ENCODE measurements at regions not wholly inside any gene's neighbourhood (a gene's known extent, or its start where the extent isn't known, plus 50 kb on each side); places are given as distances from the start of the nearest gene placed in this dataset.

- TF ChIP-seq CTCF (IDR thresholded peaks at IDR 0.05) (no peak), POLR2A (IDR thresholded peaks at IDR 0.05) (no peak)
These were observed 2003.8 kb upstream of the CDH9 start for GRCh38 chr5:29042152-29042551.

Measured in ovary (tissue), 3 donors.